Kidney epithelial cell (primary cell): ENCODE measurements at regions not wholly inside any gene's neighbourhood (a gene's known extent, or its start where the extent isn't known, plus 50 kb on each side); places are given as distances from the start of the nearest gene placed in this dataset.

ENCODE experiments used
- DNase-seq: peaks from one replicate; pipeline ENCODE4 v3.0.0-alpha.2; 2010; ENCODE audit warnings: low read depth
- H3K27me3 ChIP-seq: 2 replicates; pipeline ENCODE4 v1.6.0; 2011; ENCODE audit warnings: low read length; ENCODE audit not compliant: control insufficient read depth, insufficient read depth
- H3K36me3 ChIP-seq: 2 replicates; pipeline ENCODE4 v1.5.1; 2011; ENCODE audit warnings: low read length; ENCODE audit not compliant: control insufficient read depth, insufficient read depth
- H3K4me3 ChIP-seq: 2 replicates; pipeline ENCODE4 v1.5.1; 2011; ENCODE audit warnings: low read depth, mild to moderate bottlenecking, control low read depth, low read length
- CTCF ChIP-seq: IDR thresholded peaks from 2 replicates; pipeline ENCODE4 v1.5.1; 2011; ENCODE audit warnings: mild to moderate bottlenecking, moderate library complexity, low read length, control low read depth, inconsistent platforms; ENCODE audit not compliant: insufficient read depth, poor library complexity, severe bottlenecking

DNA sequence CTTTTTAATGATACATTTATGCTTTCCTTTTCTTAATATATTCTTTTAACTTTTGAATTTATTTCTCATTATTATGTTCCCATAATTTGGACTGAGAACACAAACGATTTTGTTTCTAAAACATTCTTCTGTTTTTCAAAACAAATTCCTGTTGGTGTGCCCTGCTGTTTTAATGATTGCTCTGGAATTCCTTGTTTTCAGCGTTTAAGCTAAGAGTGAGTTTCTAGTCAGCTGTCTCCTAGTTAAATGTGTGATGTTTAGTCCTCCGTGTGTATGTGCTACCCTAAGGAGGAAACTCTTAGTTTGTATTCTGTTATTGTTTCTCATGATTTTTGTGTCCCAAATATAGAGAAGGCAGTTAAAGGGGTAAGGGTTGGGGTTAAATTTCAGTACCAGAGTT is 306.1 kb upstream of the RGS17 start:
- TF ChIP-seq CTCF, result no peak
- Histone ChIP-seq H3K36me3 (no peaks in the 10 kb centered on the region), H3K4me3 (no peak overlapping the region), H3K27me3 (no peaks in the 10 kb centered on the region)
- no peak for DNase-seq

DNA sequence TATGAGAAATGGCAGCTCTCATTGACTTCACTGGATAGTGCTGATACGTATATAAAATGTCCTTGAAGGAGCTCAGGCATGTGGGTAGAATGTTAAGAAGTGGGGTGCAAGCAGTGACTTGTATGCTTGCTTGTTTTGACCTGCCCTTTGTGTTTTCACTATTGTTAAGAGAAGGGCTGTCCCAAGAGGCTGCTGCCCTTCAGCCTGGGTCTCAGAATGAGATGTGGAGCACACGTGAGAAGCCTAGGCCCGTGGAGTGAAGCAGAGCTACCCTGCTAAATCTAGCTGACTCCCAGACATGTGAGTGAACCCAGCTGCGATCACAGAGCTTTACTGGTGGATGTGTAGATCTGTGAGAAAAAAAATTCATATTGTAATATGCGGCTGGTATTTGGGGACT is 305.3 kb upstream of the RGS17 start:
- no peaks in the 10 kb centered on the region for H3K36me3 ChIP-seq
- no peak overlapping the region for H3K4me3 ChIP-seq
- H3K27me3 ChIP-seq, result no peaks in the 10 kb centered on the region
- TF ChIP-seq CTCF, result no peak
- no peak for DNase-seq

DNA sequence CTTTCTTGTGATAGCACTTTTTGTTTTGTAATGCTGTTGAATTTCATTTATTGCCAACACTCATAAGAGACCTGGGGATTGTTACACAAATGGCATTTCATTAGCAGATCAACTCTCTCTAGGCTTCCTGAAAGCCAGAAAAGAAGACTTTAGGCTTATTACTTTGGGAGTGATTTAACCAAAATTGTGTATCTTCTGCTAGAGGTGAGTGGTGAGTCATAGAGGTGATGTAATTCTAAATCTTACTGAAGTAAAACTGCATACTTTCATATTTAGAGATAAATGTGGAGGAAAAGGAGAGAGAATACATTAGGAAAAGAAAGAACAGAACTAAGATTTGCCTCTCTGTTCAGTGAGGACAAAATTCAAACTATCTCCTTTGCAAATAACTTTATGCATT is 304.7 kb upstream of the RGS17 start:
- no peak overlapping the region for H3K4me3 ChIP-seq
- no peaks in the 10 kb centered on the region for H3K27me3 ChIP-seq
- H3K36me3 ChIP-seq, result no peaks in the 10 kb centered on the region
- no peak for TF ChIP-seq CTCF
- DNase-seq, result no peak

- no peak for DNase-seq
- no peak for TF ChIP-seq CTCF
- no peaks in the 10 kb centered on the region for H3K27me3 ChIP-seq
- no peak overlapping the region for H3K4me3 ChIP-seq
- no peaks in the 10 kb centered on the region for H3K36me3 ChIP-seq
Measured at GRCh38 chr6:153425536-153425935, 294.5 kb upstream of the RGS17 start.

DNA sequence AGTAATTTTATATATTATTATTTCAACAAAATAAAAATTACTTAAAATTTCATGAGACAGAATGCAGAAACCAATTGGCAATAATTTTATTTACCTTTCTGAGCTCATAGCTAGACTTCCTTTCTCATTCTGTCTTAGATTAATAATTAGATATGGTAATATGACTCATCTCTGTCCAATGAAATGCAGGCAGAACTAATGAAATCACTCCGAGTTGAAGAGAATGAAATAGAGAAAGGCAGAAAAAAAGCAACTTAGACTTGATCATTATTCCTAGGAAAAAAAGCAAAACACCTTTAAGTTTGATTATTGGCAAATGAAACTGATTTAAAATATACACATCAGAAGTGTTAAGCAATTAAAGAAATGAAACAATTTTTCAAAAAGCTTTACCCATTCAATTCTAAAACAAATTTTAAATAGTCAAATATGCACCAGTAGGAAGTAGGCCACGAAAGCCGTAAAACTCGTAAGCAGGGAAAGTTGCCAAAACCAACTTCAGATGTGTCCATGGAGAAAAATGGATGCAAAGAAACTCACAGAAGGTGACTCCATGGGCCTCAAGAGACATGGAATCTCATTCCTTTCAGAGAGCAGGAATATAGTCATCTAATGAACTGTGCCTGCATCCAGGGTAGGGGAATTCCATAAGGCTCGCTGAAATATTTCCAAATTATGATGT is 293.8 kb upstream of the RGS17 start:
- Histone ChIP-seq H3K27me3 (no peaks in the 10 kb centered on the region), H3K4me3 (no peak overlapping the region), H3K36me3 (no peaks in the 10 kb centered on the region)
- DNase-seq, result no peak
- no peak for TF ChIP-seq CTCF

- no peak for DNase-seq
- no peak for TF ChIP-seq CTCF
- Histone ChIP-seq H3K36me3 (no peaks in the 10 kb centered on the region), H3K4me3 (no peak overlapping the region), H3K27me3 (no peaks in the 10 kb centered on the region)
Measured at GRCh38 chr6:153412519-153412918, 281.4 kb upstream of the RGS17 start.
